ENCODE measurements at regions not wholly inside any gene's neighbourhood (a gene's known extent, or its start where the extent isn't known, plus 50 kb on each side); places are given as distances from the start of the nearest gene placed in this dataset.

DNA sequence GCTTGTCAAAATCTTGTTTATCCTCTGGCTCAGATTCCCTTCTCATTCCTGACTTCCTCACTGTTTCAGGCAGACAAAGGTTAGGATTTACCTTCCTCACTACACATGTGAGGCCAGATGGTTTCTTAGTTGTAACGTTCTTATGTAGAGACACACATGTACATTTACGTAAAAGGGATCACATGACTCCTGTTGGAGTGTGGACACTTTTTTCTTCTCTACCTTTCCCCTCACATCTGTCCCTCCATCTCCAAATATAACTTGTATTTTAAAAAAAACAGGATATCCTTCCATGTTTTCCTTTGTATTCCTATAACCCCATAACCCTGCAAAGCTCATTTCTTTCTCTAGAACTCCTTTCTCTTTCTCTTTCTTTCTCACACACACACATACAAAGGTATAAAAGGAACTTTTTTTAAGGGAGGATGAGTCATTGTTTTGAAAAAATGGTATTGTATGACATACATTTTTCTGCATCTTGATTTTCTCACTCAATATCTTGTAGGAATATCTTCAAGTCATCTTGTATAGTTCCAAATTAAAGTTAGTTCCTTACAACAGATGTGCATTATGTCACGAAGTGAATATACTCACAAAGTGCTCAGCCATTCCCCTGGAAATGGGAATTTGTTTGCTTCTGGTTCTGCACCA lies 78.2 kb upstream of the SULF2 start:
- no peak for TF ChIP-seq POLR2A (IDR thresholded peaks at IDR 0.05; ENCODE audit: extremely low read depth, insufficient read length)
- TF ChIP-seq, protein P1, sequence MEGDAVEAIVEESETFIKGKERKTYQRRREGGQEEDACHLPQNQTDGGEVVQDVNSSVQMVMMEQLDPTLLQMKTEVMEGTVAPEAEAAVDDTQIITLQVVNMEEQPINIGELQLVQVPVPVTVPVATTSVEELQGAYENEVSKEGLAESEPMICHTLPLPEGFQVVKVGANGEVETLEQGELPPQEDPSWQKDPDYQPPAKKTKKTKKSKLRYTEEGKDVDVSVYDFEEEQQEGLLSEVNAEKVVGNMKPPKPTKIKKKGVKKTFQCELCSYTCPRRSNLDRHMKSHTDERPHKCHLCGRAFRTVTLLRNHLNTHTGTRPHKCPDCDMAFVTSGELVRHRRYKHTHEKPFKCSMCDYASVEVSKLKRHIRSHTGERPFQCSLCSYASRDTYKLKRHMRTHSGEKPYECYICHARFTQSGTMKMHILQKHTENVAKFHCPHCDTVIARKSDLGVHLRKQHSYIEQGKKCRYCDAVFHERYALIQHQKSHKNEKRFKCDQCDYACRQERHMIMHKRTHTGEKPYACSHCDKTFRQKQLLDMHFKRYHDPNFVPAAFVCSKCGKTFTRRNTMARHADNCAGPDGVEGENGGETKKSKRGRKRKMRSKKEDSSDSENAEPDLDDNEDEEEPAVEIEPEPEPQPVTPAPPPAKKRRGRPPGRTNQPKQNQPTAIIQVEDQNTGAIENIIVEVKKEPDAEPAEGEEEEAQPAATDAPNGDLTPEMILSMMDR (IDR thresholded peaks at IDR 0.05; ENCODE audit: low read depth, low read length), result no peak
- TF ChIP-seq MYC (IDR thresholded peaks at IDR 0.05; ENCODE audit: low read depth, low read length), result no peak
